Activated B cell treated with CpG ODN at 0.5 μM for 24 hours (primary cell): ENCODE measurements at regions not wholly inside any gene's neighbourhood (a gene's known extent, or its start where the extent isn't known, plus 50 kb on each side); places are given as distances from the start of the nearest gene placed in this dataset.

Experiments used
- ATAC-seq: fragments of 200-7000 bp; cut with Tn5 transposase; one replicate; pipeline ENCODE4 v1.10.0; 2021; ENCODE audit warnings: low read depth, mild to moderate bottlenecking, moderate library complexity
- CTCF ChIA-PET: fragments of 350-600 bp; sonication (Branson Sonifier 250); formaldehyde crosslinking; loops from one replicate; lab custom pipeline; 2021; ENCODE audit warnings: antibody characterized with exemption; lab: Charles Lee
- POLR2A ChIA-PET: fragments of 350-600 bp; sonication (Branson Sonifier 250); formaldehyde crosslinking; loops from one replicate; lab custom pipeline; 2021; ENCODE audit warnings: antibody characterized with exemption; lab: Charles Lee
- DNase-seq: peaks from one replicate; pipeline ENCODE4 v3.0.0; 2022
- H3K27ac Mint-ChIP-seq: one replicate; pipeline ENCODE4 v1.8.0; 2020; ENCODE audit warnings: mixed read lengths
- H3K27me3 Mint-ChIP-seq: one replicate; pipeline ENCODE4 v1.8.0; 2021; ENCODE audit warnings: mixed read lengths
- H3K36me3 Mint-ChIP-seq: one replicate; pipeline ENCODE4 v1.8.0; 2021; ENCODE audit warnings: low read depth, mixed read lengths
- H3K4me1 Mint-ChIP-seq: one replicate; pipeline ENCODE4 v1.8.0; 2021; ENCODE audit warnings: mixed read lengths
- H3K4me3 Mint-ChIP-seq: one replicate; pipeline ENCODE4 v1.8.0; 2020; ENCODE audit warnings: mild to moderate bottlenecking, mixed read lengths
- H3K9me3 Mint-ChIP-seq: one replicate; pipeline ENCODE4 v1.8.0; 2020; ENCODE audit warnings: mixed read lengths
- CTCF ChIP-seq: fragments of 200-600 bp; IDR thresholded peaks from one replicate; pipeline ENCODE4 v1.8.0; 2022; ENCODE audit warnings: antibody characterized with exemption, mild to moderate bottlenecking
- intact Hi-C: fragments of 100-400 bp; cut with micrococcal nuclease; formaldehyde crosslinking; loops from one replicate; pipeline ENCODE4 v1.15.1; 2024

DNA sequence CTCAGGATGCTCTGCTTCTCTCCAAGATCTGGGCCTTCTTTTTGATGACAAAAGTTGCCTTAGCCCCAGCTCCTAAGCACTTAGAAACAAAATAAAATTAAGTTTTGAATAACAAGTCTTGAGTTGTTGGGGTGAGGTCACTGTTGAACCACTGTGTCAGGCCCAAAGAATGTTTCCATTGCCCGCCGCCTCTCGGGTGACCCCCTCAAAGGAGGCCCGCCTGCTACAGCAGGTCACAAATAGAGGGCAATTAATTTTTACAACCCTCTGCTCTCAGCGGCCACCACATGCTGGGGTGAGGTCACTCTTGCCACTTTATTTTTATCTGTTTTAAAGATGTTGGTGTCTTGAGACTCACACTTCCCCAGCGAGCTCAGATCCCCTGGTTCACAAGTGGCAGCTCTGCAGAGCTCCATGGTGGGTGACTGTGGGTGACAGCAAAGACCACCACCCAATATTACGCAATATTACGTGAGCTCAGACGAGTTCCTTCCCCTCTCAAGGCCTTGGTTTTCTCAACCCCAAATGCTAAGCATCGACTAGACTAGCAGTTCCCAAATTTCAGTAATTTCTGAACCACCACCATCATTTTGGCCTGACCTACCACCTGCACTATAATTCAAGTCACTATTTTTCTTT is 247.7 kb upstream of the PMEPA1 start:
- TF ChIP-seq CTCF: no peak
- POLR2A ChIA-PET: no interaction called here
- ATAC-seq (no peak), DNase-seq (no peak)
- Mint-ChIP-seq H3K4me1 (no peaks in the 10 kb centered on the region), H3K36me3 (no peaks in the 10 kb centered on the region), H3K9me3 (peaks cover 4% of the 10 kb centered on the region), H3K27me3 (peaks cover 3% of the 10 kb centered on the region), H3K27ac (no peak overlapping the region), H3K4me3 (no peak overlapping the region)
- intact Hi-C loops: no loop called here
- CTCF ChIA-PET: no interaction called here

- POLR2A ChIA-PET: no interaction called here
- peaks cover 6% of the 10 kb centered on the region for H3K9me3 Mint-ChIP-seq
- H3K4me1 Mint-ChIP-seq: no peaks in the 10 kb centered on the region
- no peak overlapping the region for H3K27ac Mint-ChIP-seq
- H3K27me3 Mint-ChIP-seq: peaks cover 3% of the 10 kb centered on the region
- CTCF ChIA-PET: no interaction called here
- intact Hi-C loops: no loop called here
- H3K4me3 Mint-ChIP-seq: no peak overlapping the region
- no peak for DNase-seq
- no peaks in the 10 kb centered on the region for H3K36me3 Mint-ChIP-seq
- ATAC-seq: no peak
- TF ChIP-seq CTCF: no peak
These were observed 243.8 kb upstream of the PMEPA1 start for GRCh38 chr20:57953638-57954037.

GRCh38 chr20:57952136-57952535 is 242.3 kb upstream of the PMEPA1 start:
- DNase-seq (no peak), ATAC-seq (no peak)
- peaks cover 6% of the 10 kb centered on the region for H3K9me3 Mint-ChIP-seq
- POLR2A ChIA-PET: no interaction called here
- H3K36me3 Mint-ChIP-seq: no peaks in the 10 kb centered on the region
- no peak overlapping the region for H3K27ac Mint-ChIP-seq
- intact Hi-C loops: no loop called here
- CTCF ChIA-PET: no interaction called here
- TF ChIP-seq CTCF: no peak
- no peaks in the 10 kb centered on the region for H3K4me1 Mint-ChIP-seq
- peaks cover 3% of the 10 kb centered on the region for H3K27me3 Mint-ChIP-seq
- H3K4me3 Mint-ChIP-seq: no peak overlapping the region

- intact Hi-C loops: loop anchor here (1.0 kb wide), 1 partner anchor 297 kb away; no protein-coding TSS in a partner anchor
- peaks cover 6% of the 10 kb centered on the region for H3K9me3 Mint-ChIP-seq
- ChIA-PET POLR2A (no interaction called here), CTCF (no interaction called here)
- H3K4me3 Mint-ChIP-seq: no peak overlapping the region
- no peak for ATAC-seq
- H3K4me1 Mint-ChIP-seq: no peaks in the 10 kb centered on the region
- H3K36me3 Mint-ChIP-seq: no peaks in the 10 kb centered on the region
- H3K27ac Mint-ChIP-seq: no peak overlapping the region
- H3K27me3 Mint-ChIP-seq: peaks cover 3% of the 10 kb centered on the region
- no peak for TF ChIP-seq CTCF
- no peak for DNase-seq
These were observed 241.7 kb upstream of the PMEPA1 start for GRCh38 chr20:57951549-57951948.

DNA sequence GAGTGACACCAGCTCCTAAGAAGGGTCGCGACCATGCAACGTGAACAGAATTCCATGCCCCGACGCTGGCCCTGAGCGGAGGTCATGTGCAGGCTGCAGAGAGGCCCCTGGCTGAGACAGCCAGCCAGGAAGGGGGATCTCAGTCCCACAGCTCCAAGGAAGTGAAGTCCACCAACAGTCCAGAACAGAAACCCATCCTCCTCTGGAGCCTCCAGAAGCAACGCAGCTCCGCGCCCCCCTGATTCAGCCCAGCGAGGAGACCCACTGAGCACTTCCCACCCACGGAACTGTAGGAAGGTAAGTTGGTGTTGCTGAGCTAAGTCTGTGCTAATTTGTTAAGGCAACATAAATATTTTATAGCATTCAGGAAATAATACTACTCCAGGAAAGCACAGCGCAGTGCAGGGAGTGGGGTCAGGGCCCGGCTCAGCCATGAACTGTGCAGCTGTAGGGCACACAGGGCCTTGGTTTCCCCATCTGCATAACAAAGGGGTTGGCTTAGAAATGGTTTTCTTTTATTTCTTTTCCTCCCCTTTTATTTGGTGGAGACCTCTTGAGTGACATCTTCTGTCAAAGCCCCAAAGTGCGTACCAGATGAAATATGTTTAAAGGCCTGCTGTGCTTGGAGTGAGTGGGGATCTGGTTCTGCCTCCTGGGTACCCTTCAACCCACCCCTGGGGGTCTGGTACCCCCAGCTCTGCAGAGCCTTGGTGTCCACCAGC is 241.1 kb upstream of the PMEPA1 start:
- ATAC-seq (no peak), DNase-seq (no peak)
- Mint-ChIP-seq H3K27me3 (peaks cover 3% of the 10 kb centered on the region), H3K27ac (no peak overlapping the region), H3K4me3 (no peak overlapping the region), H3K36me3 (no peaks in the 10 kb centered on the region), H3K9me3 (peaks cover 6% of the 10 kb centered on the region), H3K4me1 (no peaks in the 10 kb centered on the region)
- POLR2A ChIA-PET: no interaction called here
- CTCF ChIA-PET: no interaction called here
- no peak for TF ChIP-seq CTCF
- intact Hi-C loops: loop anchor here (1.0 kb wide), 1 partner anchor 297 kb away; no protein-coding TSS in a partner anchor
